ENCODE measurements at regions not wholly inside any gene's neighbourhood (a gene's known extent, or its start where the extent isn't known, plus 50 kb on each side); places are given as distances from the start of the nearest gene placed in this dataset.
A peak's percentile ranks its signal among the peaks of the same experiment; 100 is the strongest.
"Not testable (repeated sequence)": the region's sequence is repeated elsewhere in the genome, so short reads cannot be mapped to it uniquely, and the experiment has no call there.

GRCh38 chr20:55103188-55103587, 627.8 kb downstream of the DOK5 start:
- Histone ChIP-seq H3K4me1 (ENCODE audit: control insufficient read depth, insufficient read depth, low read length) (no peaks in the 10 kb centered on the region), H3K4me3 (ENCODE audit: low read depth, low read length) (no peak overlapping the region), H3K36me3 (ENCODE audit: control insufficient read depth, insufficient read depth, low read length) (no peaks in the 10 kb centered on the region), H3K27ac (ENCODE audit: low read depth, low read length) (no peak overlapping the region), H3K9me3 (ENCODE audit: control insufficient read depth, insufficient read depth, low read length) (no peaks in the 10 kb centered on the region), H3K27me3 (ENCODE audit: control insufficient read depth, insufficient read depth, low read length) (no peaks in the 10 kb centered on the region)
- DNase-seq (ENCODE audit: low read depth in 4 of 6, low spot score in 6 of 6) = no peak
- WGBS (ENCODE audit: insufficient coverage) = 78% methylated on average over 1 of the region's 2 CpGs

- Histone ChIP-seq H3K36me3 (ENCODE audit: control insufficient read depth, insufficient read depth, low read length) (no peaks in the 10 kb centered on the region), H3K27me3 (ENCODE audit: control insufficient read depth, insufficient read depth, low read length) (no peaks in the 10 kb centered on the region), H3K9me3 (ENCODE audit: control insufficient read depth, insufficient read depth, low read length) (no peaks in the 10 kb centered on the region), H3K4me3 (ENCODE audit: low read depth, low read length) (no peak overlapping the region), H3K27ac (ENCODE audit: low read depth, low read length) (no peak overlapping the region), H3K4me1 (ENCODE audit: control insufficient read depth, insufficient read depth, low read length) (no peaks in the 10 kb centered on the region)
- DNase-seq (ENCODE audit: low read depth in 4 of 6, low spot score in 6 of 6) = no peak
- whole genome bisulfite sequencing (ENCODE audit: insufficient coverage) = no CpG with 5 or more reads among the region's 2 CpGs
These were observed 623.9 kb downstream of the DOK5 start for GRCh38 chr20:55099251-55099650.

DNA sequence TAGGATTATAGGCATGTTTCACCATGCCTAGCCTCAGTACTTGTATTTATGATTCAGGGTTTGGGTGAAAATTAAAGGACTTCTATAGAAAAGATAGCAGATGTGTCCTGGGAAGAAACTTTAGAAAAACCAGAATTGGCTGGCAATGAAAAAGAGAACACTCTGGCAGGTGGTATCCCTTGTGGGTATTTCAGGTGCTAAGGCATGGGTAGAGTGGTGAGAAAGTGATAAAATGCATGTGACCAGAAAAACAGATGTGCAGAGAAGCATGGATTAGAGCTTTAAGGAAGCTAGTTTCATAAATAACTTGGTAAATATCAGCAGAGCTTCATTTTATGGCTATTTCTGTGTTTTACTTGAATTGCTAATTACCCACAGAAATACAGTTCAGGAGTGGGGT, 622.2 kb downstream of the DOK5 start:
- Histone ChIP-seq H3K27me3 (ENCODE audit: control insufficient read depth, insufficient read depth, low read length) (no peaks in the 10 kb centered on the region), H3K4me1 (ENCODE audit: control insufficient read depth, insufficient read depth, low read length) (no peaks in the 10 kb centered on the region), H3K27ac (ENCODE audit: low read depth, low read length) (no peak overlapping the region), H3K4me3 (ENCODE audit: low read depth, low read length) (no peak overlapping the region), H3K36me3 (ENCODE audit: control insufficient read depth, insufficient read depth, low read length) (no peaks in the 10 kb centered on the region), H3K9me3 (ENCODE audit: control insufficient read depth, insufficient read depth, low read length) (no peaks in the 10 kb centered on the region)
- DNase-seq (ENCODE audit: low read depth in 4 of 6, low spot score in 6 of 6) = no peak

GRCh38 chr20:55095745-55096400, 620.5 kb downstream of the DOK5 start:
- H3K36me3 ChIP-seq (ENCODE audit: control insufficient read depth, insufficient read depth, low read length) = no peaks in the 10 kb centered on the region
- H3K27ac ChIP-seq (ENCODE audit: low read depth, low read length) = no peak overlapping the region
- no peaks in the 10 kb centered on the region for H3K27me3 ChIP-seq (ENCODE audit: control insufficient read depth, insufficient read depth, low read length)
- H3K4me3 ChIP-seq (ENCODE audit: low read depth, low read length) = no peak overlapping the region
- DNase-seq (ENCODE audit: low read depth in 4 of 6, low spot score in 6 of 6) = peak in 5 of 6 donors; percentile 10 to 77 (median 19)
- H3K9me3 ChIP-seq (ENCODE audit: control insufficient read depth, insufficient read depth, low read length) = no peaks in the 10 kb centered on the region
- no peaks in the 10 kb centered on the region for H3K4me1 ChIP-seq (ENCODE audit: control insufficient read depth, insufficient read depth, low read length)
- 0% methylated on average over 1 of the region's 4 CpGs for WGBS (ENCODE audit: insufficient coverage)

DNA sequence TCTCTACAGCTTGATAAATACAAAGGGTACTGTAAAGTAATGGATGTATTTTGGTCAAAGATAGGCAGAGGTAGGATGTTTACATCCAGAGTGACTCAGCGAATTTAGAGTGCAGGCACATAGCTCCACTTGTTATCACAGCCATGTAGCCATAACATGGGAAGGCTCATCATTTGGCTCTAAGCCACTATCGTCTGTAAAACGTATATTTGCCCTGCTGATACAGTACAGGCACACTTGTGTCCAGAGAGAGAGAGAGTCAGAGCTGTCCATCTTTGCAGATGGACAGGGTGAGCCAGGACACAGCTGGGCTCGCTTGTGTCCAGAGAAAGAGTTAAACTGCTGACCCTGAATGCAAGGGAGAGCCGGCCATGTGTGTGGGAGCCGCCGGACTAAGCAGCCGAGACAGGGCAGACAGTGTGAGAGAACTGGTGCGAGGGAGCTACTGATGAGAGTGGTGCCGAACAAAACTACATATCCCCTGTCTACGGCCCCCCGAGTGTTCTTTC, 619.0 kb downstream of the DOK5 start:
- H3K36me3 ChIP-seq (ENCODE audit: control insufficient read depth, insufficient read depth, low read length) = no peaks in the 10 kb centered on the region
- DNase-seq (ENCODE audit: low read depth in 4 of 6, low spot score in 6 of 6) = no peak
- no peaks in the 10 kb centered on the region for H3K27me3 ChIP-seq (ENCODE audit: control insufficient read depth, insufficient read depth, low read length)
- no peak overlapping the region for H3K27ac ChIP-seq (ENCODE audit: low read depth, low read length)
- H3K9me3 ChIP-seq (ENCODE audit: control insufficient read depth, insufficient read depth, low read length) = no peaks in the 10 kb centered on the region
- no peak overlapping the region for H3K4me3 ChIP-seq (ENCODE audit: low read depth, low read length)
- no peaks in the 10 kb centered on the region for H3K4me1 ChIP-seq (ENCODE audit: control insufficient read depth, insufficient read depth, low read length)
- WGBS (ENCODE audit: insufficient coverage) = 75% methylated on average over 9 of the region's 12 CpGs

- peak in 1 of 6 donors; percentile 5 for DNase-seq (ENCODE audit: low read depth in 4 of 6, low spot score in 6 of 6)
- H3K27ac ChIP-seq (ENCODE audit: low read depth, low read length) = no peak overlapping the region
These were observed 614.9 kb downstream of the DOK5 start for GRCh38 chr20:55090286-55090685.

DNA sequence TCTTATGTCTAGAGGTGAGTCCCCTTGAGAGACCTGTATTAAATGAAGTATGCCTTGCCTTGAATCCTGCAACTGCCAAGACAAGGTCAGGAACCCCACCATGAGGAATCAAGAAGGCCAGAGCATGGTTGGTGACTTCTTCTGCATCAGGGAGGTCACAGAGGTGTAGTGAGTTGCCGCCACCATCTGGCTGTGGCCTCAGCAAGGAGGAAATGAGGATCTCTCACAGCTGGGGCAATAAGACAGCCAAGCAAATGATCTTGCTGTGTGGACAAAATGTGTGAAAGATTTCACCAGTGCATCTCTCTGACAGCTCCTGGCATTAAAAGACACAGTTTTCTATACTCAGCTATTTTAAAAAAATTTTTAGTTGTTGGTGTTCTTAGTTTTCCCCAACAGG, 611.0 kb downstream of the DOK5 start:
- no peak for DNase-seq (ENCODE audit: low read depth in 4 of 6, low spot score in 6 of 6)
- WGBS (ENCODE audit: insufficient coverage) = 88% methylated on average over 1 of the region's 1 CpG
- no peak overlapping the region for H3K27ac ChIP-seq (ENCODE audit: low read depth, low read length)
- no peaks in the 10 kb centered on the region for H3K27me3 ChIP-seq (ENCODE audit: control insufficient read depth, insufficient read depth, low read length)
- no peaks in the 10 kb centered on the region for H3K36me3 ChIP-seq (ENCODE audit: control insufficient read depth, insufficient read depth, low read length)
- H3K4me1 ChIP-seq (ENCODE audit: control insufficient read depth, insufficient read depth, low read length) = no peaks in the 10 kb centered on the region
- H3K4me3 ChIP-seq (ENCODE audit: low read depth, low read length) = no peak overlapping the region
- H3K9me3 ChIP-seq (ENCODE audit: control insufficient read depth, insufficient read depth, low read length) = no peaks in the 10 kb centered on the region

More at GRCh38 chr20:55090286-55090685, 614.9 kb downstream of the DOK5 start:
- H3K4me3 ChIP-seq (ENCODE audit: low read depth, low read length) = no peak overlapping the region
- no peaks in the 10 kb centered on the region for H3K4me1 ChIP-seq (ENCODE audit: control insufficient read depth, insufficient read depth, low read length)
- 62% methylated on average over 3 of the region's 4 CpGs for WGBS (ENCODE audit: insufficient coverage)
- H3K36me3 ChIP-seq (ENCODE audit: control insufficient read depth, insufficient read depth, low read length) = no peaks in the 10 kb centered on the region
- no peaks in the 10 kb centered on the region for H3K27me3 ChIP-seq (ENCODE audit: control insufficient read depth, insufficient read depth, low read length)
- no peaks in the 10 kb centered on the region for H3K9me3 ChIP-seq (ENCODE audit: control insufficient read depth, insufficient read depth, low read length)

GRCh38 chr20:55079917-55080316, 604.5 kb downstream of the DOK5 start:
- H3K4me3 ChIP-seq (ENCODE audit: low read depth, low read length) = no peak overlapping the region
- no peak overlapping the region for H3K27ac ChIP-seq (ENCODE audit: low read depth, low read length)
- WGBS (ENCODE audit: insufficient coverage) = 90% methylated on average over 3 of the region's 4 CpGs
- H3K9me3 ChIP-seq (ENCODE audit: control insufficient read depth, insufficient read depth, low read length) = no peaks in the 10 kb centered on the region
- DNase-seq (ENCODE audit: low read depth in 4 of 6, low spot score in 6 of 6) = no peak
- H3K27me3 ChIP-seq (ENCODE audit: control insufficient read depth, insufficient read depth, low read length) = no peaks in the 10 kb centered on the region
- H3K36me3 ChIP-seq (ENCODE audit: control insufficient read depth, insufficient read depth, low read length) = no peaks in the 10 kb centered on the region
- no peaks in the 10 kb centered on the region for H3K4me1 ChIP-seq (ENCODE audit: control insufficient read depth, insufficient read depth, low read length)

DNA sequence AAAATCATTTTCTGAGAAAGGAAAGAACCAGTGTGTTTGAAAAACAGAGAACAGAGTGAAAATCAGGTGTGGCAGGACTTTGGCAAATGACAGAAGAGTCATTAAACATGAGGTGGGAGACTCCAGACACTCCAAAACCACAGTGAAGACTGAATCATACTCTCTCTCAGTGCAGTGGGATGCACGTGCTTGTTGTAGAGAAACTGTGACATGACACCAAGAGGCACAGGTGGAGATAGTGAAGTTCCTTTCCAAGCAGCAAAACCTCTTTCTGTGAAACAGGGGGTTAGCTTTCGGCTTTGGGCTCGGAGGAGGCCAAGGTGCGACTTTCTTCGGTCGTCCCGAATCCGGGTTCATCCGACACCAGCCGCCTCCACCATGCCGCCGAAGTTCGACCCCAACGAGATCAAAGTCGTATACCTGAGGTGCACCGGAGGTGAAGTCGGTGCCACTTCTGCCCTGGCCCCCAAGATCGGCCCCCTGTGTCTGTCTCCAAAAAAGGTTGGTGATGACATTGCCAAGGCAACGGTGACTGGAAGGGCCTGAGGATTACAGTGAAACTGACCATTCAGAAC, 599.0 kb downstream of the DOK5 start:
- 96% methylated on average over 15 of the region's 19 CpGs for WGBS (ENCODE audit: insufficient coverage)
- H3K36me3 ChIP-seq (ENCODE audit: control insufficient read depth, insufficient read depth, low read length); H3K27ac ChIP-seq (ENCODE audit: low read depth, low read length); H3K4me1 ChIP-seq (ENCODE audit: control insufficient read depth, insufficient read depth, low read length); H3K27me3 ChIP-seq (ENCODE audit: control insufficient read depth, insufficient read depth, low read length); DNase-seq (ENCODE audit: low read depth in 4 of 6, low spot score in 6 of 6); H3K9me3 ChIP-seq (ENCODE audit: control insufficient read depth, insufficient read depth, low read length); H3K4me3 ChIP-seq (ENCODE audit: low read depth, low read length): not testable (repeated sequence)

DNA sequence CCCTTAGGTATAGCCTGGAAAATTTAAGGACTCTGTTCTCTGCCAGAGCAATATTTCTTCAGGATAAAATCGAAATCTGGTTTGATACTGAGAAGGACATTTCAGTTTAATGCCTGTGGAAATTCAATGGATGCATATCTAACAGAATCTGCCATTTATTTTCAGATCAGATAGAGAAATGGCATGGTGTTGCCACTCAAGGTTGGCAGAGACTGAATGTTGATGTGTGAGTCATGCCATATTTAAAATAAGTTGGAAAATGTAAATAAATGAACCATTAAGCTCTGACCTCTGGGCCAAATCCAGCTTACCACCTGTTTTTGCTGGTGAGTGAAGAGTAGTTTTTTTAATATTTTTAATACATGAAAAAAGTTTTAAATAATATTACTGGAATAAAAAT, 594.6 kb downstream of the DOK5 start:
- no peak overlapping the region for H3K4me3 ChIP-seq (ENCODE audit: low read depth, low read length)
- H3K9me3 ChIP-seq (ENCODE audit: control insufficient read depth, insufficient read depth, low read length) = no peaks in the 10 kb centered on the region
- no peak for DNase-seq (ENCODE audit: low read depth in 4 of 6, low spot score in 6 of 6)
- H3K4me1 ChIP-seq (ENCODE audit: control insufficient read depth, insufficient read depth, low read length) = no peaks in the 10 kb centered on the region
- no peak overlapping the region for H3K27ac ChIP-seq (ENCODE audit: low read depth, low read length)
- no peaks in the 10 kb centered on the region for H3K36me3 ChIP-seq (ENCODE audit: control insufficient read depth, insufficient read depth, low read length)
- 60% methylated on average over 1 of the region's 1 CpG for WGBS (ENCODE audit: insufficient coverage)
- no peaks in the 10 kb centered on the region for H3K27me3 ChIP-seq (ENCODE audit: control insufficient read depth, insufficient read depth, low read length)

Measured in spinal cord (tissue), 9 donors.